GM18502 (cell line): ENCODE measurements at regions not wholly inside any gene's neighbourhood (a gene's known extent, or its start where the extent isn't known, plus 50 kb on each side); places are given as distances from the start of the nearest gene placed in this dataset.
"Not testable (repeated sequence)": the region's sequence is repeated elsewhere in the genome, so short reads cannot be mapped to it uniquely, and the experiment has no call there.

Experiments used
- ATAC-seq: cut with Tn5 transposase; IDR thresholded peaks from one replicate; pipeline ENCODE4 v1.9.1; 2021; ENCODE audit warnings: mild to moderate bottlenecking; ENCODE audit not compliant: unreplicated experiment, poor library complexity

DNA sequence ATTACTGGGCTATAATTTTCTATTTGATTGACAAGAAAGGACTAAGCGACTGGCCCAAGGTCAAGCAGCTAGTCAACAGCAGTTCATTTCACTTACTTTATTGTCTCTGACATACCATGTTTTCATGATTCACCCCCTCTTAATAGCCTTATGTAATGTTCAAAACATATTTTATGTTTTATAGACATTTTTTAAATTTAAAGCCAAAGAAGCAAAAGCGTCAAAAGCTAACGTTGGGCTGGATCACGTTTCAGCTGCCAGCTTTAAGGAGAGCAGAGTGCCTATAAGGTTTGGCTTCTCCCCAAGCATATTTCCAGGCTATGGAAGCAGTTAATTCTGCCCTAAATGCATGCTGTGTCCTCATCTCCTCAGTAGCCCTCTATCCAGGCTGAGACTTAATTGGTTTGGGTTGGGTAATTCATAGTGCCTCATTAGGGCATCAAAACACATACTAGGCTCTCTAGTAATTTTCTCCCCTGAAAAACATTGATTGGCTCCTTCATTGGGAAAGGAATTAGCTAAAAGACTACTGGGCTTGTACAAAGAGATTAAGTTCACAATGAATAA is 94.8 kb upstream of the CREB1 start:
- ATAC-seq, result no peak

DNA sequence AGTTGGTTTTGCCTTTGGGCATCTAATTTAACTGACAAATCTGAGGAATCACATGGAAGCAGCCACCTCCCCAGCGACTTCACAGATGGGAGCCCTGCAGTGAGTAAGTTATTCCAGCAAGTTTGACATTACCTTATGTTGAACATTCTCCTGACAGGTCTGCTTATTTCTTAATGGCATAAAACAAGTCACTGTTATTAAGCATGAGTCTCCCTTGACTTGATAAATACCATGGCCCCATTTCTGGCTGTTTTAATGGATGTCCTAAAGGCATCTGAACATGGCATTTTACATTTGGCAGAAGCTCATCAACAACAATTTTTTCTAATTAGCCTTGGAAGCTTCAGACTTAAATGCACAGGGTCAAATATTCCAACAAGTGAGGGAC is 92.6 kb upstream of the CREB1 start:
- no peak for ATAC-seq

DNA sequence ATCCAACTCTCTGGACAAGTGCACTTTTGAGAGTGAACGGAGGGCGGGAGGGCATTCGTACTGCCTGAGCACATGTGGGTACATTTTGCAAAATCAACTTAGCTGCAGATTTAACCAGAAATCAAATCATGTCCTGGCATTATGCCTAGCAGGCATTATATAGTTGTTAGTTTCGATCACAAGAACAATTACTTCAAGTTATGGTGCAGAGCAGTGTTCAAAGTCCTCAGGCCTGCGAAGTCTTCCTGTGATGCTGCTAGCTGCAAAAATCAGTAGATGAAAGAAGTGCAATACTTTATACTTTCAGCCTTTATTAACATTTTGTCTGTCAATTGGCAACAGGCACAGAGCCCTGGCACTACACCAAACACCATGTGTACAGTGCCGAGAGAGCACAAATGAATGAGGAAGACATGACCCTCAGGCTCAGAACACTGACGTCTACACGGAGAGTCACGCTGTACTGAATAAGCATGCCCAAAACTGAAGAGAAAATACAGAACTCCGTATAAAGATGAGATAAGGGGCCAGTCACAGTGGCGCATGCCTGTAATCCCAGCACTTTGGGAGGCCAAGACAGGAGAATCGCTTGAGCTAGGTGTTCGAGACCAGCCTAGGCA is 92.1 kb upstream of the CREB1 start:
- ATAC-seq, result no peak

DNA sequence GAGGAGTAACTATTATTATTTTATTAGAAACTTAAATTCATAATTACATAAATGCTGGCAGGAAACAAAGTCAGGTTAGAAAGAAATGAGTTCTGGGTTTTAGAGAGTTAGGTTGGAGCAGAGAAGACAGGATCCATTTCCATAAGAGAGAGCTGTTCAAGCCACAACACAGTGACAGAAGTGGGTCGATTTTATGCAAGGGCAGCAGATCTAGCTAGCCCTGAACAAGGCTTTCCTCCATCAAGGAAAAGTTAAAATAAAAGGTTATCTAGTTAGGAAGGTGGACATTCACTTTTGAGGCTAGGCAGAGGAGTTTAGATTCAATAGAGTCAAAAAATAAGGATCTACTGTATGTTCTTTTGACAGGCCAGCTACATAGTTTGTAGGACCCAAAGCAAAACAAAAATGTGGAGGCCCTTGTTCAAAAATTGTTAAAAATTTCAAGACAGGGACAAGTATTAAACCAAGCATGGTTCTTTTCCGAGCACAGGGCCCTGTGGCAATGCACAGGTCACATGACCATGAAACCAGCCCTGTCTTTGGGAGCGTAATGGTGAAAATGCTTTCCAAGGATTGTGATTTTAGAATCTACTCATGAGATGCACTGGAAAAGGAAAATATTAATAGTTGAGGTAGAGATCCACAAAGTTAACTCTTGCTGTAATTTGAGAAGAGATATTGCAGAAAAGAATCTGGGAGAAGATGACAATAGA is 91.2 kb upstream of the CREB1 start:
- ATAC-seq, result no peak

DNA sequence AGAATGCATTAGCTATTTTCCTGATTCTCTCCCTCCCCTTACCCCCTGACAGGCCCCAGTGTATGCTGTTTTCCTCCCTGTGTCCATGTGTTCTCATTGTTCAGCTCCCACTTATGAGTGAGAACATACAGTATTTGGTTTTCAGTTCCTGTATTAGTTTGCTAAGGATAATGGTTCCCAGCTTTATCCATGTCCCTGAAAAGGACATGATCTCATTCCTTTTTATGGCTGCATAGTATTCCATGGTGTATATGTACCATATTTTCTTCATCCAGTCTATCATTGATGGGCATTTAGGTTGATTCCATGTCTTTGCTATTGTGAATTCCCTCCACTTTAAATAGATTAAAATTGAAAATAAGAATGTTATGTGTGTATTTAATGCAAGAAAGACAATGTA is 89.9 kb upstream of the CREB1 start:
- ATAC-seq, result not testable (repeated sequence)

DNA sequence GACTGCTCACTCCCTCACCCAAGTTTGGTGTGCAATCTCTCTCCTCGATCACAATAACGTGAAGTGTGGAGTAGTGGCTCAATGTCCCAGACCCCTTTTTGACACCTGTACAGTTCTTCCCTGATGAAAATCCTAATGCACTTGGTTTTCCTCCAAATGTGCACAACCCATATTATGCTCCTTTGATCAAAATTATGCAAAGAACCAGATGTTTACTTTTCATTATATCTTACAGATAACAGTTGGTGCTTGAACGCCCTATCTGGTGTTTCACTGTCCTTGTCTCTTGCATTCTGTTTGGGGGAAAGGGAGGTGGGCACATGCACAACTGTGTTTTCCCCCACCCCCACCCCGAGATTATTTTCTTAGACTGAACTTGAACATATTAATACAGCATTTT is 85.0 kb upstream of the CREB1 start:
- no peak for ATAC-seq

DNA sequence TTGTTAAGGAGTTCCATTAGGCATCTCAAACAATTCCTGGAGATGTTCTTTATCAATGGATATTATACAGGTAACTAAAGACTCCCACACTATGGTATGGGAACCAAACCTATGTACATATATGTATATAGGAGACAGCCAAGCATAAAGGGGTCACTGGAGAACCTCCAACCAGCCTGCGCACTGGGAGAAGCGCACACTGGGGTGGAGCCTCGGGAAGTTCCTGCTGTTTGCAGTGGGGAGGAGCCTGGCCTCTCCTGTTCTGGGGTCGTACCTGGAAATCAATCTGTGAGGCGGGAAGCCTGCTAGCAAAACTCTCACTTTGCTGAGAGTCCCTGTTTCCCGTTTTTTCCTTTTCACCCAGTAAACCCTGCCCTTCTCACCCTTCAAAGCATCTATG is 83.1 kb upstream of the CREB1 start:
- ATAC-seq, result no peak

DNA sequence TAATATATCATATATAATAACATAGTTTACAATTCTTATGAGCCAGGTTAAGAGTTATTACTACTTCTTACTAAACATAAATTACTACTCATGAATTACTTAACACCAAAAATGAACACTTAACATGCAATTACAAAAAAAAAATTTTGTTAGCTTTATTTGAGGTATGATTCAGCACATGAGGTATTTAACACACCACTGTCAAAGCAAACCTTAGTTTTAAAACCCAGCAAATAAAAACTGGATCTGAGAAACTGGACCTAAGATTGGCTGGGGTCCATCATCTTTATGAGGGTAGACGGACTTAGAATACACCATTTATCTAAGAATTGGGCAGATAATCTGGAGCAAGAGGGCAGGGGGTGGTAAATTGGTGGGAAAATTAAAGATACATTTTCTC is 81.8 kb upstream of the CREB1 start:
- no peak for ATAC-seq

DNA sequence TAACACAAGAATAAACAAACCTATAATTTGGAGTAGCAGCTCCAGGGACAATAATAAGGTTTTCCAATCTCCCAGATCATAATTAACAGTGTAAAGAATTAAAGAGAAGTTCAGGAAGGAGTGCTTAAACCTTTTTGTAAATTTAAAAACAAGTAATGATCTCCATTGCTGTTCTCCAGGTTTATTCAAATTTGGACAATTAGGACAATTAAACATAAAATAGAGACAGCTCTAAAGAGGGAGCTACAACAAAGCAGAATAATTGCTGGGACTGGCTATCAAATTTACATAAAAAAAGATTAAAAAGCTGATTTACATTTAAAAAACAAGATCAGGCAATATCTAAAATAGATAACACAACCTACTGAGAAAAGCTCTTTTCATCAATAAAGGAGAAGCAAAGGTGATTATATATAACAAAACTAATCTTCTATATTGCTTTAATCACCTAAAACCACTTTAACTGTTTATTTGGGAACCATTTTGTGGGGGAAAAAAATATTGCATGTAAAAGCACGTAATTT is 80.1 kb upstream of the CREB1 start:
- ATAC-seq, result no peak

DNA sequence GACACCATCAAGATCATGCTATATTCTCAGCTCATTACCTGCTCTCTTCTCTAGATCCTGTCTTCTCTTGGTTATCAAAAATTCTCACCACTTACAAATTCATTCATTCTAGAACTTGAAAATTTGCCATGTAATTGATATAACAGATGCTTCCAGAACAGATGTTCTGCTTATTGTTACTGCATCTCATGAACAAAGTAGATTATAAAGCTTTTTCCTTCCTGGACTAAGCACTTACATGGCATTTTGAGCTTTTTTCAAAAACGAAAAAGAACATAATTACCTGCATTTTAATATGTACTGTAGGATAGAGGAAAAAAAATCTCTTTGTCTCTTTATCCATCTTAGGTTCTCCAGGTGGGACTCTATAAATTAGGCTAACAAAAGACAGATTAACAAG is 79.6 kb upstream of the CREB1 start:
- ATAC-seq, result no peak

DNA sequence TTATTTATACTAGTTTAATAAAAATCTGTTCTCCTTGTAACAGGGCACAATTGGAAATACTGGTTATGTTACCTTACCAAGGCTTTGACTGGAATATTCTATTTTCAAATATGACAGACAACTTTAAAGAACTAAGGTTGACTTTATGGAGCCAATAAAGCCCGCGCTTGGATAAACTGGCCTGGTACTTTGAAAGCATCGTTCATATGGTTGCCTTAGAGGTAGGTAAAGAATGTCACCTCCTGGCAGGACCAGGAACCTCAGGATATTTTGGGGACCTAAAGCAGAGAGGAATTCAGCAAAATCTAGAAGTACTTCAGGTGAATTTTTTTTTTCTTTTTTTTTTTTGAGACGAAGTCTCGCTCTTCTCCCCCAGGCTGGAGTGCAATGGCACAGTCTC is 71.2 kb upstream of the CREB1 start:
- ATAC-seq, result no peak

DNA sequence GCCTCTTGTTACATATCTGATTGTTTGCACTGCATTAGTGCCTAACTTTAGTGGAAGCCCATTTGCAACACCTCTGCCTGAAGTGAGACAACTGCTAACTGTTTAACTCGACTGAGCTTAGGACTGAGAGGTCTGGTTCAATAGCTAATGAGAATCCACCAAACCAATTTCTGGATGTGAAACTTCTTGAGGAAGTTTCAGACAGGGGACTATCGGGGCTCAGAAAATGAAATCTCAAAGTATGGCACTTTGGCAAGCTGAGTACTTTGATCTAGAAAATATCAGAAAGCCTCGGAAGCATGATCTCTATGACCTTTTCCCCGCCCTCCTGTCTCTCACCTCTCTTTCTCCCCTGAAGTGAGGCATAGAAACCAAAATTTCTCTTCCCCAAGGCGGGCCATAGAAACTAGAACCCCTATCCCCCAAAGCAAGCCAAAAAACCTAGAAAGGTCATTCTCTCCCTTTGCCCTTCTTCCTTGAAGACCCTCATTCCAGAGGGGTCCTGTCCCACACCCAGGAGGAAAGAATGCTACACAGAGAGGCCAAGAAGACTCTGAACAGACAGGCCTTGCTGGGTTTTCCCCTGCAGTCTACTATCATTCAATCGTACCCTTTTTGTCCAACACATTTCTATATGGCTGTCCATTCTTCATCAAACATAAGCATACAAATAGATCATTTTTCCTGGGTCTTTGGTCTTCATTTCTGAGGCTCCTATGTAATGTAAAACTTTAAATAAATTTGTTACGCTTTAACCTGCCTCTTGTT is 69.6 kb upstream of the CREB1 start:
- ATAC-seq, result peak; percentile 81

DNA sequence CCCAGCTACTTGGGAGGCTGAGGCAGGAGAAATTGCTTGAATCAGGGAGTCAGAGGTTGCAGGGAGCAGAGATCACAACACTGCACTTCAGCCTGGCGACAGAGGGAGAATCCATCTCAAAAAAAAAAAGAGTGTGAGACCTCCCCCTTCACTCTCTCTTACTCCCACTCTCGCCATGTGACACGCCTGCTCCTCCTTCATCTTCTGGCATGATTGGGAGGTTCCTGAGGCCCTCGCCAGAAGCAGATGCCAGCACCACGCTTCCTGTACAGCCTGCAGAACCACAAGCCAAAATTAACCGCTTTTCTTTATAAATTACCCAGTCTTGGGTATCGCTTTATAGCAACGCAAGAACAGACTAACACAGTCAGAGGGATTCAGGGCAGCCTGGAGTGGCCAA is 66.3 kb upstream of the CREB1 start:
- ATAC-seq, result no peak

DNA sequence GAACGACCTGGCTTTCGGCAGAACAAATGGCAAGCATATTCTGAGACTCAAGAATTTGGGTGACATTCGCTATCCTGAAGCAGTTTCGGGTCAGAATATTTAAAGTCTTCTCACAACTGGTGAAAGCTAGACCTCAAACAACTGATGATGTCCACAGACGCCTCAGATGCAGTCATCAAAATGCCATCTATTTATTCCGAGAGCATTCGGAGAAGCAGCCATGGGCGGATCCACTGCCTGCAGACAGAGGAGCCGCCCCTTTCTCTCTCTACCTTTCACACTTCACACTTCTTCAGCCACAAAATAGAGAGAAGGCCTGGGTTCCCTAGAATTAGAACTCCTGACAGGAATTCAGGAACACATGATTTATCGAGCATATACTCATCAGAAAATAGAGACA is 65.8 kb upstream of the CREB1 start:
- ATAC-seq, result no peak

DNA sequence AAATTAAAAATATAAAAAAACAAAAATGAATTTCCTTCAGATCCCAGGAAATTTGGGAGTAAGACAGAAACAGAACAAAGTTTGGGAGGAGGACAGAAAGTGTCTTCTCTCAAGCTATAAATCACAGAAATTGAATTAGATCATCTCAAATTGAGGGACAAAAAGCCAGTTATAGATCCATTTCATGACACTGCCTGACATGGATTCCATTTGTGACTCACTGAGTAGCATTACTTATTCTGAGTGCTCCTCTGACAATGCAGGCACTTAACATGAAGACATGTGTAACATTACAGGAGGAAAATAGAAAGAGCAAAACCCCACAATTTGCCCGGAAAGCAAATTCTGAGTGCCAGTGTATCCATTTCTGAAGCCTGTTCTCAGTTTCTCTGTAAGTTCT is 63.9 kb upstream of the CREB1 start:
- no peak for ATAC-seq

DNA sequence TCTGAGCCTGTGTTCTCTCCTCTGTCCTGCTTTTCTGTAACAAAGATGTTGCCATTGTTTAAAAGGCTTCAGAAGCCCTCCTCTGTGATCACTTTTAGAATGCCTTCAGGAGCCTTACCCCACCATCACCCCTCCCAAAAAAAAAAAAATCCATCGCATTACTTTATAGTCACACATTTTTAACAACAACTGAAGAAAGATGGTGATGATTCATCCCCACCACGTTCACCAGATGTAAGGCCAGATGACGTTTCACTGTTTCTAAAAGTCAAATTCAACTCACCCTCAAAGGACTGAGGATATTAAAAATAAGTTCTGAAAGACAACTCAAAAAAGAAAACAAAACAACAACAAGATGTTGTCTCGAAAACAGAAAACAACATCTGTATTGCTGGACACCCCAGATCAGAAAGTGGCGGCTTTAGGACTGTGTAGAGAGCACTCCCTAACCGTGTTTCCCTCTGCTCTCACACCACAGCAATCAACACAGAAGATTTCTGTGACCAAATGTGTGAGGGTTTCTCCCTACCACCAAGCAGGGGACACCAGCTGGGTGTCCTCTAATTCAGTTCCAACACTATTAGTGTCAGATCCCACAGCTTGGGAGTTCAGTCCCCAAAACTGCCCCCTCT is 61.9 kb upstream of the CREB1 start:
- no peak for ATAC-seq

DNA sequence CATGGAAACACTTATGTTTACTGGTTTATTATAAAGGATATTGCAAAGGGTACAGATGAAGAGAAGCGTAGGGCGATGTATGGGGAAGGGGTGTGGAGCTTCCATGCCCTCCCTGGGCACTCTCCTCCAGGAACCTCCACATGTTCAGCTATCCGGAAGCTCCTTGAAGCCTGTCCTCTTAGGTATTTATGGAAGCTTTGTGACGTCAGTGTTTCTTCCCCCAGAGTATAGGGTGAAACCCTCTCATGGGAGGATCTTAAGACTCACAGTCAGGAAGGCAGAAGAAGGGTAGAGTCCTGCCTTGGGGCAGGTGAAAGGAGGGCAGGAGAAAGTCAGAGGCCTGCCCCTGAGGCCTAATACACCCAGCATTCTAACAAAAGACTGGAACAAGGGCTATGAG is 61.3 kb upstream of the CREB1 start:
- ATAC-seq, result no peak

DNA sequence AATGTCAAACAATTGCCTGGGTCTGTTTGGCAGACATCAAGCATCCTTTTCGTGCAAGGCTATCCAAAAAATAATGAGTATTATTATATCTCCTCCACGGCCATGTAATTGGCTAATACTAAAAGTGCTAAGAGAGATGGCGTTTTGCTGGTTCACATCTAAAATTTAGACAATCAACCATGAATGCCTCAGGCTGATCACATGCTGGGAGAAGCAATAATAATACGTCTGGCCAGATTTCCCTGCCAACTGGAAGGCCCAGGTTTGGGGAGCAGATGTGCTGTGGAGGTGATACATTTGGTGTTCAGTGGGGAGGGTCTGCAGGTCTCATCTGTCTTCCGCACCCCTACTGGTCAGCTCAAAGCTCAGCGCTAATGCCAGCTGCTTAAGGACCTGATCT is 60.3 kb upstream of the CREB1 start:
- no peak for ATAC-seq

DNA sequence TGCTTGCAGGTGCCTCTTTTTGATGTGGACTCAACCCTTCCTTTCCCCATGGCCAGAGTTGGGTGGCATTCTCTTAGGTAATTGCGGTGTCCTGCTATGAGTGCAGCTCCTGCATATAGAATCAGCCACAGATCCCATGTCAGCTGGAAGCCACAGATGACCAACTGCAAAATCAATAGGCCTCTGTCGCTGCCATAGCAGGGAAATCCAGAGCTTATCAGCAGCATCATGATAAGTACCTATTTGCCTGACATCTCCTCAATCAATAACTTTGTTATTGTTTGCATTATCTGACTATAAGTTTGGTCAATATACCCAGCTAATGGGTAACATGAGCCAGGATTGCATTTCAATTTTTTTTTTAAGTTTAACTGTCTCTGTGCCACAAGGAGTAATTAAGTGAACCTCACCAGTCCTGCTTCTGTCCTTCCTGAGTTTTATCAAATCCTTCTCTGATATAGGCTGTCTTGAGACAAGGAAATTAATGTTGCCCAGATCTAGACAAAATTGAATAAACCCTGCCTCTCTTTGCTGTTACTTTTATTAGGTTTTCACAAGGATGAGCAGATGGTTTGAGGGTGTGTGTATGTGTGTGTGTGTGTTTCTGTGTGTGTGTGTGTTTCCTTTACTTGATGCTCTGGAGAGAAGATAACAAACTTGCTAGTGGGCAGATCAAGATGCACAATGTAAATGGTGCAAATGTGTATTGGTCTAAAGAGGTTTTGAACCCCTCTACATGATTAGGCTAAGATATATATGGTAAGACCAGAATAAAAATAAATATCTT is 59.6 kb upstream of the CREB1 start:
- no peak for ATAC-seq

DNA sequence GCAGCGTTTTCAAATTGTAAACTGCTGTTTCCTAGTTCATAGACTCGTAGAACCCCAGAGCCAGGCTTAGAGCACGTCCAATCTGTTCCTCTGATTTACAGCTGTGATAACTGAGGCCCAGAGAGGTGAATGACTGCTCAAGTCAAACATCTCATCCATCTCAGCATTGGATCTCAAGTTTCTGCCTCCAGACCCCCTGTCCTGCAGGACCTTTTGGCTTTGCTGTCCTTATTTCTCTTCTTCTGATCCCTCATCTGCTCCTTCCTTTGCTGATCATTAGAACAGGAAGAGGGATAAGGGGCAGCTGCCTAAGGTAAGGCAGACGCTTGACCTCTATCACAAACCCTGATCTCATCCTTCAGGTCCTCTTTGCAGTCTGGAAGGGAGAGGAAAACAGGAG is 58.5 kb upstream of the CREB1 start:
- no peak for ATAC-seq
